SK-N-SH (cell line): ENCODE measurements at regions not wholly inside any gene's neighbourhood (a gene's known extent, or its start where the extent isn't known, plus 50 kb on each side); places are given as distances from the start of the nearest gene placed in this dataset.

ENCODE experiments used
- CTCF ChIA-PET: fragments of 300-600, 350-600 bp; formaldehyde crosslinking; extraction: SDS; loops from one replicate; lab custom pipeline; 2021; lab: Yijun Ruan, JAX
- POLR2A ChIA-PET: fragments of 350-600 bp; sonication (Branson Sonifier 250); formaldehyde crosslinking; extraction: SDS; loops from one replicate; lab custom pipeline; 2020; ENCODE audit warnings: antibody characterized with exemption, inconsistent platforms; lab: Yijun Ruan, JAX
- DNase-seq: peaks from one replicate; pipeline ENCODE4 v3.0.0; 2012
- H2AFZ ChIP-seq: fragments of 200-600 bp; sonication (generic); 2 replicates; pipeline ENCODE4 v1.8.1; 2016; ENCODE audit warnings: antibody characterized with exemption, mild to moderate bottlenecking, low read depth
- H3F3A ChIP-seq: fragments of 200-600 bp; sonication (generic); replicated peaks from 2 replicates; pipeline ENCODE3; 2016; ENCODE audit warnings: antibody characterized with exemption, mild to moderate bottlenecking; ENCODE audit not compliant: insufficient read depth
- H3K27ac ChIP-seq, 2 experiments: fragments of 200-500 bp in 1 of 2; fragments of 200-600 bp in 1 of 2; sonication (Bioruptor generic) in 1 of 2; sonication (generic), shearing (Covaris generic) in 1 of 2; 2 replicates each; pipeline versions ENCODE4 v1.5.1 to v1.6.1; 2014 to 2016; ENCODE audit warnings: low read depth in 2 of 2, inconsistent platforms in 1 of 2, low read length in 1 of 2, mild to moderate bottlenecking in 1 of 2, mixed read lengths in 1 of 2
- H3K27me3 ChIP-seq: fragments of 200-600 bp; sonication (generic), shearing (Covaris generic); 2 replicates; pipeline ENCODE4 v1.6.1; 2016; ENCODE audit warnings: mixed run types; ENCODE audit not compliant: insufficient read depth
- H3K36me3 ChIP-seq, 2 experiments: fragments of 200-500 bp in 1 of 2; fragments of 200-600 bp in 1 of 2; sonication (Bioruptor generic) in 1 of 2; sonication (generic) in 1 of 2; replicated peaks in 1 of 2; 2 replicates each; pipeline versions ENCODE3 to v1.5.1; 2014 to 2016; ENCODE audit warnings: low read length in 1 of 2, mild to moderate bottlenecking in 1 of 2; ENCODE audit not compliant: insufficient read depth in 2 of 2, control insufficient read depth in 1 of 2
- H3K4me1 ChIP-seq, 2 experiments: fragments of 200-500 bp in 1 of 2; fragments of 200-600 bp in 1 of 2; sonication (Bioruptor generic) in 1 of 2; sonication (generic), shearing (Covaris generic) in 1 of 2; 2 replicates each; pipeline versions ENCODE4 v1.5.1 to v1.6.1; 2014 to 2016; ENCODE audit warnings: low read depth in 1 of 2, low read length in 1 of 2, mixed run types in 1 of 2; ENCODE audit not compliant: insufficient read depth in 2 of 2, control insufficient read depth in 1 of 2
- H3K4me2 ChIP-seq: fragments of 200-600 bp; sonication (generic), shearing (Covaris generic); 2 replicates; pipeline ENCODE4 v1.6.1; 2017; ENCODE audit warnings: mixed run types
- H3K4me3 ChIP-seq, 2 experiments: fragments of 200-500 bp in 1 of 2; fragments of 200-600 bp in 1 of 2; sonication (Bioruptor generic) in 1 of 2; sonication (generic), shearing (Covaris generic) in 1 of 2; 2 replicates each; pipeline versions ENCODE4 v1.5.1 to v1.8.1; 2014 to 2016; ENCODE audit warnings: low read depth in 2 of 2, inconsistent platforms in 1 of 2, low read length in 1 of 2, mild to moderate bottlenecking in 1 of 2, mixed read lengths in 1 of 2, moderate library complexity in 1 of 2
- H3K79me2 ChIP-seq: fragments of 200-600 bp; sonication (generic); 2 replicates; pipeline ENCODE4 v1.8.1; 2017; ENCODE audit warnings: mild to moderate bottlenecking; ENCODE audit not compliant: insufficient read depth
- H3K9ac ChIP-seq: fragments of 200-600 bp; sonication (generic); 2 replicates; pipeline ENCODE4 v1.6.1; 2017; ENCODE audit warnings: mixed run types
- H3K9me2 ChIP-seq: fragments of 200-600 bp; sonication (generic); 2 replicates; pipeline ENCODE4 v1.6.1; 2017; ENCODE audit warnings: mixed run types
- H3K9me3 ChIP-seq: fragments of 200-600 bp; sonication (generic); 2 replicates; pipeline ENCODE4 v1.6.1; 2017; ENCODE audit warnings: mixed run types, mild to moderate bottlenecking, moderate library complexity
- H4K20me1 ChIP-seq: fragments of 200-600 bp; sonication (generic); 2 replicates; pipeline ENCODE4 v1.6.1; 2017; ENCODE audit warnings: mild to moderate bottlenecking, mixed run types; ENCODE audit not compliant: insufficient read depth
- CHD2 ChIP-seq: fragments of 150-350 bp; IDR thresholded peaks from 2 replicates; pipeline ENCODE4 v1.6.1; 2018; ENCODE audit warnings: low read length; ENCODE audit not compliant: partially characterized antibody
- CTCF ChIP-seq: fragments of 200-600 bp; sonication (generic); IDR thresholded peaks from 2 replicates; pipeline ENCODE4 v1.6.1; 2017; ENCODE audit warnings: antibody characterized with exemption, mild to moderate bottlenecking, moderate library complexity
- FOSL2 ChIP-seq: IDR thresholded peaks from 2 replicates; pipeline ENCODE4 v1.4.0; 2012; ENCODE audit warnings: low read depth, mild to moderate bottlenecking, moderate library complexity, borderline replicate concordance
- GABPA ChIP-seq: IDR thresholded peaks from 2 replicates; pipeline ENCODE4 v1.4.0; 2012; ENCODE audit warnings: low read depth, mild to moderate bottlenecking
- JUND ChIP-seq: IDR thresholded peaks from 2 replicates; pipeline ENCODE4 v1.4.0; 2012
- NFIC ChIP-seq: IDR thresholded peaks from 2 replicates; pipeline ENCODE4 v1.4.0; 2012; ENCODE audit warnings: borderline replicate concordance
- REST ChIP-seq: IDR thresholded peaks from 2 replicates; pipeline ENCODE4 v1.6.1; 2012; ENCODE audit warnings: mild to moderate bottlenecking, low read depth, low read length, moderate library complexity
- SMC3 ChIP-seq: IDR thresholded peaks from 2 replicates; pipeline ENCODE4 v1.6.1; 2012; ENCODE audit warnings: low read depth, low read length, improper control_type of control experiment
- TAF1 ChIP-seq: IDR thresholded peaks from 2 replicates; pipeline ENCODE4 v1.6.1; 2012; ENCODE audit warnings: low read depth, mild to moderate bottlenecking, low read length, moderate library complexity, borderline replicate concordance
- USF1 ChIP-seq: IDR thresholded peaks from 2 replicates; pipeline ENCODE4 v1.4.0; 2012; ENCODE audit warnings: low read depth, borderline replicate concordance
- WGBS: methylation state at CpG from one replicate; pipeline ENCODE4 v1.1.6; 2017; ENCODE audit warnings: low lambda C conversion rate; 5-methylcytosine and 5-hydroxymethylcytosine counted together

DNA sequence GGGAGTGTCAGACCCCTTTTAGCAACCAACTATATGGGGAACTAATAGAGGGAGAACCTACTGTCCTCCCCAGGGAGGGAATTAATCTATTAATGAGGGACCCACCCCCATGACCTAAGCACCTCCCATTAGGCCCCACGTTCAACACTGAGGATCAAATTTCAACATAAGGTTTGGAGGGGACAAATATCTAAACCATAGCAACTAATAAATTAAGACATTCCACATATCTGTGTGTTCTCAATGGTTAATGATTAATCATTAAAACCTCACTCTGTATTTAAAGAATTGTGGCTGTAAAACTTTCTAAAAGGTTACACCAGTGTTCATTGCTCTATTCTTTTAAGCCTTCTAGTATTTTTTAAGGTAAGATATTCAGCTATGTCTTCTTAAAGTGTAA, 500.4 kb upstream of the SULF2 start (continued):
- no peak for TF ChIP-seq REST

GRCh38 chr20:48284837-48285236, 499.6 kb upstream of the SULF2 start:
- H3K9me2 ChIP-seq: no peaks in the 10 kb centered on the region
- ChIA-PET CTCF (interaction anchor here (1.5 kb wide), 2 partner anchors 10 to 11 kb away, joined by 3 to 4 read pairs; no protein-coding TSS in a partner anchor), POLR2A (no interaction called here)

GRCh38 chr20:48284315-48284714, 499.0 kb upstream of the SULF2 start:
- H3K4me1 ChIP-seq: peaks cover 15 to 17% of the 10 kb centered on the region in 2 experiments; a peak in 1 of 4 replicates
- no peak for DNase-seq
- peaks cover 4% of the 10 kb centered on the region for H3F3A ChIP-seq
- H4K20me1 ChIP-seq: no peaks in the 10 kb centered on the region
- H2AFZ ChIP-seq: no peak overlapping the region
- no peaks in the 10 kb centered on the region for H3K79me2 ChIP-seq
- H3K27ac ChIP-seq: no peak overlapping the region
- no peak overlapping the region for H3K4me3 ChIP-seq
- no peaks in the 10 kb centered on the region for H3K27me3 ChIP-seq
- no peak overlapping the region for H3K9ac ChIP-seq
- 87% methylated on average over 4 of the region's 4 CpGs for WGBS
- ChIA-PET POLR2A (no interaction called here), CTCF (interaction anchor here (1.5 kb wide), 2 partner anchors 10 to 12 kb away, joined by 3 to 4 read pairs; no protein-coding TSS in a partner anchor)
- no peak overlapping the region for H3K4me2 ChIP-seq
- no peaks in the 10 kb centered on the region for H3K9me2 ChIP-seq
- no peaks in the 10 kb centered on the region for H3K9me3 ChIP-seq
- TF ChIP-seq CTCF: no peak
- TF ChIP-seq NFIC: no peak
- TF ChIP-seq TAF1: no peak
- no peak for TF ChIP-seq GABPA
- no peak for TF ChIP-seq CHD2
- TF ChIP-seq SMC3: no peak
- TF ChIP-seq USF1: no peak
- TF ChIP-seq REST: no peak
- no peak for TF ChIP-seq JUND
- H3K36me3 ChIP-seq: no peaks in the 10 kb centered on the region

More at GRCh38 chr20:48284837-48285236, 499.6 kb upstream of the SULF2 start:
- Histone ChIP-seq H3K4me1 (peaks cover 15 to 17% of the 10 kb centered on the region in 2 experiments; a peak in 1 of 4 replicates), H3K79me2 (no peaks in the 10 kb centered on the region), H3K9ac (no peak overlapping the region), H3K4me2 (no peak overlapping the region; the same call in 1 of the 2 replicates), H3K27me3 (no peaks in the 10 kb centered on the region), H3K27ac (no peak overlapping the region), H2AFZ (no peak overlapping the region), H3K36me3 (no peaks in the 10 kb centered on the region), H3K9me3 (no peaks in the 10 kb centered on the region), H4K20me1 (no peaks in the 10 kb centered on the region), H3K4me3 (no peak overlapping the region), H3F3A (peaks cover 4% of the 10 kb centered on the region)
- TF ChIP-seq FOSL2: no peak
- TF ChIP-seq USF1: peak; percentile 73; the same call in 1 of the 2 replicates
- DNase-seq: no peak
- WGBS: 79% methylated on average over 2 of the region's 2 CpGs
